Parathyroid adenoma (tissue), 2 donors: ENCODE measurements at regions not wholly inside any gene's neighbourhood (a gene's known extent, or its start where the extent isn't known, plus 50 kb on each side); places are given as distances from the start of the nearest gene placed in this dataset.
A peak's percentile ranks its signal among the peaks of the same experiment; 100 is the strongest.
"Not testable (repeated sequence)": the region's sequence is repeated elsewhere in the genome, so short reads cannot be mapped to it uniquely, and the experiment has no call there.

Source experiments
- H2AFZ ChIP-seq: fragments of 300-600 bp; sonication (generic); one replicate; pipeline ENCODE4 v1.7.0; 2017; ENCODE audit warnings: antibody characterized with exemption, mild to moderate bottlenecking
- H3K27ac ChIP-seq: fragments of 300-600 bp; sonication (generic); one replicate; pipeline ENCODE4 v1.7.0; 2017
- H3K27me3 ChIP-seq: fragments of 300-600 bp; sonication (generic); one replicate; pipeline ENCODE4 v1.7.0; 2017; ENCODE audit warnings: low read length; ENCODE audit not compliant: control insufficient read depth, insufficient read depth
- H3K36me3 ChIP-seq: fragments of 300-600 bp; sonication (generic); one replicate; pipeline ENCODE4 v1.7.0; 2017; ENCODE audit warnings: low read length; ENCODE audit not compliant: control insufficient read depth, insufficient read depth
- H3K4me1 ChIP-seq: fragments of 300-600 bp; sonication (generic); one replicate; pipeline ENCODE4 v1.7.0; 2017; ENCODE audit warnings: control low read depth
- H3K4me2 ChIP-seq: fragments of 300-600 bp; sonication (generic); one replicate; pipeline ENCODE4 v1.7.0; 2017; ENCODE audit warnings: low read length
- H3K4me3 ChIP-seq: fragments of 300-600 bp; sonication (generic); one replicate; pipeline ENCODE4 v1.7.0; 2017; ENCODE audit warnings: low read depth, low read length
- H3K79me2 ChIP-seq: fragments of 300-600 bp; sonication (generic); one replicate; pipeline ENCODE4 v1.7.0; 2017; ENCODE audit warnings: control low read depth
- H3K9ac ChIP-seq: fragments of 300-600 bp; sonication (generic); one replicate; pipeline ENCODE4 v1.7.0; 2017; ENCODE audit warnings: mild to moderate bottlenecking
- H3K9me3 ChIP-seq: fragments of 300-600 bp; sonication (generic); one replicate; pipeline ENCODE4 v1.7.0; 2017; ENCODE audit warnings: low read length; ENCODE audit not compliant: control insufficient read depth
- TF ChIP-seq, protein P1 (sequence below): fragments of 300-600 bp; sonication (generic); IDR thresholded peaks from one replicate; pipeline ENCODE4 v1.7.0; 2017; ENCODE audit warnings: antibody characterized with exemption, mild to moderate bottlenecking
- donor health status: primary hyperparathyroidism.

DNA sequence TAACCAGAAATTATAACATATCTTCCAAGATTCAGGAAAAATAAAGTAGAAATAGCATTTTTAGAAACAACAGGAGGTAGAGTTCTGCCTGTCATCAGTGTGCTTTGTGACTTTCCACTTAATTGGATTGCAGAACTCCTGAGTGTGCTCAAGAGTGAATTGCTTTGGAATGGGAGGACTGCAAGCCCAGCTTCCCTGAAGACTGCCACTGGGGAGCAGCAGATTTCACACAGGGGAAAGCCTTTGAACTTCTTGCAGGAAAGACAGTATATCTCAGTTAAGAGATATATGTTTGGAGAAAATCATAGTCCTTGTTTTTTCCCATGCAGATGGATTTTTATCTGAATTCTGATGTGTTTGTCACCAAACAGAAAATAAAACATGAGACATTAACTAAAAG, 124.5 kb downstream of the TMEM168 start:
- TF ChIP-seq, protein P1, sequence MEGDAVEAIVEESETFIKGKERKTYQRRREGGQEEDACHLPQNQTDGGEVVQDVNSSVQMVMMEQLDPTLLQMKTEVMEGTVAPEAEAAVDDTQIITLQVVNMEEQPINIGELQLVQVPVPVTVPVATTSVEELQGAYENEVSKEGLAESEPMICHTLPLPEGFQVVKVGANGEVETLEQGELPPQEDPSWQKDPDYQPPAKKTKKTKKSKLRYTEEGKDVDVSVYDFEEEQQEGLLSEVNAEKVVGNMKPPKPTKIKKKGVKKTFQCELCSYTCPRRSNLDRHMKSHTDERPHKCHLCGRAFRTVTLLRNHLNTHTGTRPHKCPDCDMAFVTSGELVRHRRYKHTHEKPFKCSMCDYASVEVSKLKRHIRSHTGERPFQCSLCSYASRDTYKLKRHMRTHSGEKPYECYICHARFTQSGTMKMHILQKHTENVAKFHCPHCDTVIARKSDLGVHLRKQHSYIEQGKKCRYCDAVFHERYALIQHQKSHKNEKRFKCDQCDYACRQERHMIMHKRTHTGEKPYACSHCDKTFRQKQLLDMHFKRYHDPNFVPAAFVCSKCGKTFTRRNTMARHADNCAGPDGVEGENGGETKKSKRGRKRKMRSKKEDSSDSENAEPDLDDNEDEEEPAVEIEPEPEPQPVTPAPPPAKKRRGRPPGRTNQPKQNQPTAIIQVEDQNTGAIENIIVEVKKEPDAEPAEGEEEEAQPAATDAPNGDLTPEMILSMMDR, result peak; percentile 30
- no peaks in the 10 kb centered on the region for H3K4me1 ChIP-seq
- H3K27me3 ChIP-seq, result no peaks in the 10 kb centered on the region
- H3K9ac ChIP-seq, result no peak overlapping the region
- no peak overlapping the region for H3K4me3 ChIP-seq
- no peak overlapping the region for H3K4me2 ChIP-seq
- H3K9me3 ChIP-seq, result no peaks in the 10 kb centered on the region
- H3K36me3 ChIP-seq, result no peaks in the 10 kb centered on the region
- no peaks in the 10 kb centered on the region for H3K79me2 ChIP-seq
- no peak overlapping the region for H3K27ac ChIP-seq
- no peak overlapping the region for H2AFZ ChIP-seq

DNA sequence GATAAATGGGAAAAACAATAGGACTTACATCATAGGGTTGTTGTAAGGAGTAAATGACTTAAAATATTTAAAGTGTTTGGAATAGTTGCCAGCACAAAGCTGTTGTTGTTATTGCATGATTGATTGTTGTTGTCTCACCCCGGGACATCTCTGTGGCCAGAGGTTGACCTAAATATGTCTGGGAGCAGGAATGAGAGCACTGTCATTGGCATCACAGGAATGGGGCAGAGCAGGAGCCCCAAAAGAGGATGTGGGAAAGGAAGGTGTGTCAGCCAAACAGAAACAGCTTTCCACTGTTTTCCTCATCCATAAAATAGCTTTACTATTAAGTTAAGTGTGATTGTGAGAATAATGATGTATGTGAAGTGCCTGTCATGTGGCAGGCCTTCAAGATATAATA, 121.6 kb downstream of the TMEM168 start:
- H3K4me2 ChIP-seq, result no peak overlapping the region
- no peak overlapping the region for H3K4me3 ChIP-seq
- TF ChIP-seq, protein P1, result no peak
- H3K36me3 ChIP-seq, result no peaks in the 10 kb centered on the region
- no peaks in the 10 kb centered on the region for H3K9me3 ChIP-seq
- H2AFZ ChIP-seq, result no peak overlapping the region
- no peaks in the 10 kb centered on the region for H3K4me1 ChIP-seq
- H3K9ac ChIP-seq, result no peak overlapping the region
- no peaks in the 10 kb centered on the region for H3K79me2 ChIP-seq
- no peak overlapping the region for H3K27ac ChIP-seq
- H3K27me3 ChIP-seq, result no peaks in the 10 kb centered on the region

DNA sequence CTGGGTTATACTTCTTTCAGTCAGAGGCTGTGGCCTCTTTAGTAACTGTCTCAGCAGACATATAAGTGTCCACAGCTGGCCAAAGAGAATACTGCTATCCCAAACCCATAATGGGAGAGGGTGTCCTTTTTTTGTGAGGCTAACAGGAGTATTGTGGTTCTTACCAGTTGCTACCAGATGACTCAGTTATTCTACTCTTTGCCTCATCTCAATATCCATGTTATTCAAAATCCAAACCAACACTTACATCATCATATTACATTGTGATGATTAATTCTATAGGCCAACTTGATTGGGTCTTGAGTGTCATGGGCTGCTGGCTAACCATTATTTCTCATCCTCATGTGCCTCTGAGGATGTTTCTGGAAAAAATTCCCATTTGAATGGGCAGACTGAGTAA, 120.9 kb downstream of the TMEM168 start:
- no peak overlapping the region for H3K9ac ChIP-seq
- TF ChIP-seq, protein P1, result no peak
- H3K4me2 ChIP-seq, result no peak overlapping the region
- H3K36me3 ChIP-seq, result no peaks in the 10 kb centered on the region
- no peak overlapping the region for H2AFZ ChIP-seq
- H3K4me1 ChIP-seq, result no peaks in the 10 kb centered on the region
- no peaks in the 10 kb centered on the region for H3K9me3 ChIP-seq
- H3K4me3 ChIP-seq, result no peak overlapping the region
- H3K27me3 ChIP-seq, result no peaks in the 10 kb centered on the region
- no peak overlapping the region for H3K27ac ChIP-seq
- no peaks in the 10 kb centered on the region for H3K79me2 ChIP-seq

DNA sequence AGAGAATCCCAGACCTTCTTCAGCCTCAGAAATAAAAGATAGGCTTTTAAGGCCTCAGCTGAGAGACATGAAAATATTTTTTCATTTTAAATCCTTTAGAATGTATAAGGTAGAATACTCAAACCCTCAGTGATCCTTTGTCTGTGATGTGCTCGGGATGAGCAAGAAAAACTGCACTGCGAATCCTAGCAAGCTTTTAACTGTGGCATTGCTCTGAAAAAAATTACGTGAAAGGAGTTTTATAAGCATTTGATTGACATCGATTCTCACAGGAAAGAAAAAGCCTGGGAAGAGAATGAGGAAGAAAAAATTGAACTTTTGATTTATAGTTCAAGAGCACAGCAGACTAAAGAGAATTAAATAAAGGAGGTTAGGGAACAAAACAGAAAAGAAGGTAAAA, 120.0 kb downstream of the TMEM168 start:
- H3K36me3 ChIP-seq, result no peaks in the 10 kb centered on the region
- H3K4me2 ChIP-seq, result no peak overlapping the region
- no peaks in the 10 kb centered on the region for H3K4me1 ChIP-seq
- TF ChIP-seq, protein P1, result no peak
- no peak overlapping the region for H3K27ac ChIP-seq
- H3K27me3 ChIP-seq, result no peaks in the 10 kb centered on the region
- no peaks in the 10 kb centered on the region for H3K9me3 ChIP-seq
- H3K9ac ChIP-seq, result no peak overlapping the region
- H2AFZ ChIP-seq, result no peak overlapping the region
- H3K79me2 ChIP-seq, result no peaks in the 10 kb centered on the region
- H3K4me3 ChIP-seq, result no peak overlapping the region

DNA sequence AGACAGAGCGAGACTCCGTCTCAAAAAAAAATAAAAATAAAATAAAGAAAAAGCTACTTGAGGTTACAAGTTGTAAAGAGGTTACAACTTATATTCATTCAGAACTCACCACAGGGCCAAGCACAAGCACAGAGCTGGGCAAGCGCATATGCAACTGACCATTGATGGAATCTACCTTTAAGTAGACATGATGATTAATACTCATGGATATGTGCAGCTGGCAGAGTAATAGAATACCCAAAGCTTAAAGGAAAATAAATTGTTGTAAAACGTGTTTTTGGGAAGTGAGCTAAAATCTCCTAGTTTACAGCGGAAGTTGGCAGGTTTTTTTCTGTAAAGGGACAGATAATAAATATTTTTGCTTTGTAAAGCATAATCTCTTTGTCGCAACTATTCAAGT, 111.6 kb downstream of the TMEM168 start:
- Histone ChIP-seq H3K4me2 (no peak overlapping the region), H2AFZ (no peak overlapping the region), H3K9me3 (no peaks in the 10 kb centered on the region), H3K4me3 (no peak overlapping the region), H3K4me1 (no peaks in the 10 kb centered on the region), H3K9ac (no peak overlapping the region), H3K27me3 (no peaks in the 10 kb centered on the region), H3K79me2 (no peaks in the 10 kb centered on the region), H3K27ac (no peak overlapping the region), H3K36me3 (no peaks in the 10 kb centered on the region)
- TF ChIP-seq, protein P1, result no peak

DNA sequence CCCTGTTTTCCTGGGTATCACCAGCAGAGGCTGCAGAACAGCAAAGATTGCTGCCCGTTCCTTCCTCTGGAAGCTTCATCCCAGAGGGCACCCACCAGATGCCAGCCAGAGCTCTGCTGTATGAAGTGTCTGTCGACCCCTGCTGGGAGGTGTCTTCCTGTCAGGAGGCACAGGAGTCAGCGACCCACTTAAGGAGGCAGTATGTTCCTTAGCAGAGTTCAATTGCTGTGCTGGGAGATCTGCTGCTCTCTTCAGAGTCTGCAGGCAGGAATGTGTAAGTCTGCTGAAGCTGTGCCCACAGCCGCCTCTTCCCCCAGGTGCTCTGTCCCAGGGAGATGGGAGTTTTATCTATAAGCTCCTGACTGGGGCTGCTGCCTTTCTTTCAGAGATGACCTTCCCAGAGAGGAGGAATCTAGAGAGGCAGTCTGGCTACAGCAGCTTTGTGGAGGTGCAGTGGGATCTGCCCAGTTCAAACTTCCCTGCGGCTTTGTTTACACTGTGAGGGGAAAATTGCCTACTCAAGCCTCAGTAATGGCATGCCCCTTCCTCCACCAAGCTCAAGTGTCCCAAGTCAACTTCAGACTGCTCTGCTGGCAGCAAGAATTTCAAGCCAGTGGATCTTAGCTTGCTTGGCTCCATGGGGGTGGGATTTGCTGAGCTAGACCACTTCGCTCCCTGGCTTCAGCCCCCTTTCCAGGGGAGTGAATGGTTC, 100.6 kb downstream of the TMEM168 start:
- not testable (repeated sequence) for H3K4me3 ChIP-seq, H3K9ac ChIP-seq, H3K4me2 ChIP-seq, H2AFZ ChIP-seq, H3K9me3 ChIP-seq, H3K36me3 ChIP-seq, H3K4me1 ChIP-seq, H3K79me2 ChIP-seq, H3K27ac ChIP-seq, H3K27me3 ChIP-seq
